HG02852 (cell line): ENCODE measurements at regions not wholly inside any gene's neighbourhood (a gene's known extent, or its start where the extent isn't known, plus 50 kb on each side); places are given as distances from the start of the nearest gene placed in this dataset.
"Not testable (repeated sequence)": the region's sequence is repeated elsewhere in the genome, so short reads cannot be mapped to it uniquely, and the experiment has no call there.

Experiments
- ATAC-seq: cut with Tn5 transposase; IDR thresholded peaks from one replicate; pipeline ENCODE4 v1.9.1; 2021; ENCODE audit warnings: mild to moderate bottlenecking, moderate library complexity; ENCODE audit not compliant: unreplicated experiment

- ATAC-seq: no peak
Measured at GRCh38 chr18:38651736-38652135, 1086.1 kb upstream of the CELF4 start.

- ATAC-seq: peak; percentile 59
Measured at GRCh38 chr18:38648179-38648578, 1082.6 kb upstream of the CELF4 start.

- no peak for ATAC-seq
Measured at GRCh38 chr18:38646296-38646695, 1080.7 kb upstream of the CELF4 start.

GRCh38 chr18:38644875-38645641 is 1079.5 kb upstream of the CELF4 start:
- no peak for ATAC-seq

- no peak for ATAC-seq
Measured at GRCh38 chr18:38642711-38643110, 1077.1 kb upstream of the CELF4 start.

- not testable (repeated sequence) for ATAC-seq
Measured at GRCh38 chr18:38639700-38640099, 1074.1 kb upstream of the CELF4 start.

GRCh38 chr18:38635709-38636430 is 1070.3 kb upstream of the CELF4 start:
- no peak for ATAC-seq

DNA sequence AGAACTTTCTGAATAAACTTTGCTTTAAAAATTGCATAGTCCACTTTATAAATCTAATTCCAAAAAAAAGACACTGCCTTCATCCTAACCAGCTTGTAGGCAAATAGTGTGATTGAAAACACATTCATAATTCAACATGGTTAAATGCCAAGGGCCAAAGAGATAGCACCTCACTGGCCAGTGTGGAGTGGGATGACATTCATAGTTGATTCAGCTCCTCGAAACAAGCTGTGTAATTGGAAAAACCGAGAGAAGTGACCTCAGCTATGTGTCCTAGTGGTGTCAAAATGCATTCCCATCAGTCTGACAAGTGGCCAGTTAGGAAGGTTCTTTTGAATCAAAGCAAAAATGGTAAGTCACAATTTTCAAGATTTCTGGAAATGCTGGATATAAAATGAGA is 1068.5 kb upstream of the CELF4 start:
- ATAC-seq: no peak

DNA sequence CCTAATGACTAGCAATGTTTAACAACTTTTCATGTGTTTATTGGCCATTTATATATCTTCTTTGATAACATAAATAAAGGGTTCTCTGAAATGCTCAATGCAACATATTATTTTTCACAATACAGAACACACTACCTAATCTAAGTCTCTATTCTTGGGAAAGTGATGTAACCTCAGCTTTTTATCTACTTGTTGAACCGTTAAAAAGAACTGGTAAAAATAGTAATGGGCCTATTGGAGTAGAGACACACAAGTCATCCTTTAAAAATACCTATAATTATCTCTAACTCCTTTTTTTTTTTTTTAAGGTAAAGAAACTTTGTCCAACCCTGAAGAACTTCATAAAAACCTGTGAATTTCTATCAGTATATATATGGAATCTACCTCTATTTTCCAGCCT is 1067.7 kb upstream of the CELF4 start:
- ATAC-seq: no peak

- peak; percentile 54 for ATAC-seq
Measured at GRCh38 chr18:38619129-38619528, 1053.5 kb upstream of the CELF4 start.

GRCh38 chr18:38616306-38616705 is 1050.7 kb upstream of the CELF4 start:
- ATAC-seq: no peak

- no peak for ATAC-seq
Measured at GRCh38 chr18:38612904-38613303, 1047.3 kb upstream of the CELF4 start.

DNA sequence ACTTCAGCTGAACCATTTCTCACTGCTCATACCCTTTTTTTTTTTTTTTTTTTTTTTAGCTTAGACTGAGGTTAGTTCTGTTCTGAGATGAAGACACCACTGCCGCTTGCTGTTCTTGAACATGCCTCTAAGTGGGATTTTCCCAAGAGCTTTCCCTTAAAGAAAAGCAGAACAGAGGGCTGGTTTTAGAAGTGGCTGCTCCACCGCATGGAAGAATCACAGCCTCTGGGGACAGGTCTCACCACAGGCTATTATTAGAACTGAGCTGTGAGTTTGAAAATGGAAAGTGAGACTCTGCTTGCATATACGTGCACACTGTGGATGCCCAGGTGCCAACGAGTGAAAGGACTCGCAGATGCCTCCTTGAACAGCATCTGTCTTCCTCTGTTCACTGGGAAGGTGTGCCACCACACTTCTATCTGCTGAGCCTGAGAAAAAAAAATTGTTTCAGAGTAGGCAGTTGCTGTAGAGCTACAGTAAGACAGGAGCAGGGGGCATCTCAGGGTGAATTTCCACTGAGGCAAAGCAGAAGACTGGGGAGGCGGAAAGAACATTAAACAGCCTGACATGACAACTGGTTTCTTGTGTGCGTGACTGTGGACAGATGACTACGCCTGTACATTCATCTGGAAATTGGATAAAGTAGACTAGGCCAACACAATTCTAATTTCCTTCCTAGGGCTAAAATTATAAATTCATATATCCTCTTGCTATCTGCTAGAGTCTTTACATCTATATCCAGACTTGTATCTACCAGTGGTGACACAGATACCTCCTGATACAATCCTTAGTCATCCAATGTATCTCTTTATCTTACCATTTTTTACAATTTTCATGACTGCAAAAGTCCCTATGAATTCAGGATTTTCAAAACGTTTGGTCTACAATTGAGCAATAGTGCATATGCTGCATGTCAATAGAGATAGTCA is 1045.7 kb upstream of the CELF4 start:
- ATAC-seq: peak; percentile 80

DNA sequence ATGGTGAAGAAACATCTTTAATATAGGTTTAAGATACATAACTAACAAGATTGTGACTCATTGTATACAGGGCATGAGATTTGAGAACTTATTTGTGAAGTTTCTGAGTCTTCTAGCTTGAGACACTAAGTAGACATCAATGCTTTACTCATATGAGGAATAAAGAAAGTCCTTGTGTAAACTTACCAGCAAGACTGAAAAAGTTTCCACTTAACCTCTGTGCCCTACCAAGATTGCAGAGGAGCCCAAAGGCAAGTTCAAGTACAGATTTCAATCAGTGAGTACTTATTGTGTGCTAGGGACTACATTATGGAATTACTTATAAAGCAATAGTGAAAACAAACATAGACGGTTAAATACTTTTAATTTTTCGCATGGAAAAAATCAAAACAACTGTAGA is 1041.2 kb upstream of the CELF4 start:
- peak; percentile 36 for ATAC-seq

DNA sequence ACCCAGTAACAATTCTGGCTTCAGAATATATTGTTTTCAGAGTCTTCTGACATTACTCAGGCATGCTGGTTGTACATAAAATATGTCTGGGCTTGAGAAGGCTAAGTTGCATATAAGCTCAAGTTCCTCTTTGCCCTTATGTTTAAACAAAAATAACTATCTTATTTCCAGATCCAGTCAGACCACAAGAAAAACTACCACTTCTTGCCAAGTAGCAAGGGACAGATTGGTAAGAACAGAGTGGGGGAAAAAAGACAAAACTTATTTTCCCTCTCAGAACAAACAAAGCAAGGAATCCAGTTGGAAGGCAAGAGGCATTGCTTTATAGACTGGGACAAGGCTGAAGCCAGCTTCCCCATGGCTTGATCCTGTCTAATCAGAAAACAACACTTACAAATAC is 1036.7 kb upstream of the CELF4 start:
- no peak for ATAC-seq

- no peak for ATAC-seq
Measured at GRCh38 chr18:38587571-38587970, 1022.0 kb upstream of the CELF4 start.

DNA sequence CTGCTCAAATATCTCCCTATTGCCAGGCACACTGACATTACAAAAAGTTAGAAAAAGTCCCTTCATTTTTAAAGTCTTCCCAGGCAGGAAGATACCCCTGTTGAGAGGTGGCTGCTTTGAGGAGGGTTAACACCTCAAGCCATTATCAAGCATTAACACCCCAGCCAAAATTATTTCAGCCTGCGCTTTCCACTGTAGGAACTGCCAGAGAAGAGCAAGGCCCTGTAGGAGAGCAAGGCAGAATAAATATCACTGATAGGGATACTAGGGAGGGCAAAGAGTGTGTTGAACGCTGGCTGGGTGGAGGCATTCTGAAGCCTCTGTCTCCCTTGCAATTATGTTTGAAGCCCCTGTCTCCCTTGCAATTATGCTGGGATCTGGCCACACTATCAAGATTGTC is 1020.7 kb upstream of the CELF4 start:
- ATAC-seq: no peak

DNA sequence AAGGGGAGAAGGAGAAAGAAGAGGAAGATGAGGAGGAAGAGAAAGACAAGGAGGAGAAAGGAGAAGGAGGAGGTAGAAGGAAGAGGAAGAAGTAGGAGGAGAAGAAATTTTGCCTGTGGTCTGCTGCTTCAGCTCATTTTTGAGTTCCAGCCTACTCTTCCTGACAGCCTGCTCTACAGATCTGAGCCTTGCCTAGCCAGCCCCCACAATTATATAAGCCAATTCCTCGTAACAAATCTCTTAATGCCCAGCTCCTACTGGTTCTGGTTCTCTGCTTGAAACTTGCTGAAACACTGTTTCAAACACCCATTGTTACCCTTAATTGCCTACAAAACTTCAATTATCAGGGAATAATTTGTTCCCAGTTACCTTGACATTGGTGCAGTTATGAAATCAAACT is 1014.2 kb upstream of the CELF4 start:
- ATAC-seq: no peak

GRCh38 chr18:38576916-38577315 is 1011.3 kb upstream of the CELF4 start:
- no peak for ATAC-seq

- no peak for ATAC-seq
Measured at GRCh38 chr18:38576349-38576748, 1010.8 kb upstream of the CELF4 start.

GRCh38 chr18:38575648-38576047 is 1010.0 kb upstream of the CELF4 start:
- no peak for ATAC-seq
